ENCODE measurements at regions not wholly inside any gene's neighbourhood (a gene's known extent, or its start where the extent isn't known, plus 50 kb on each side); places are given as distances from the start of the nearest gene placed in this dataset.

- Histone ChIP-seq H3K36me3 (ENCODE audit: control insufficient read depth in 2 of 2, insufficient read depth in 2 of 2, low read length in 1 of 2) (no peaks in the 10 kb centered on the region), H3K9me3 (ENCODE audit: control insufficient read depth in 2 of 2, insufficient read depth in 1 of 2, low read length in 1 of 2) (peaks cover 0 to 2% of the 10 kb centered on the region in 2 donors), H3K27me3 (ENCODE audit: control insufficient read depth in 2 of 2, insufficient read depth in 1 of 2, low read length in 1 of 2) (no peaks in the 10 kb centered on the region), H3K4me3 (ENCODE audit: low read length in 2 of 2) (no peak overlapping the region), H3K27ac (ENCODE audit: low read depth in 1 of 2, low read length in 1 of 2) (no peak overlapping the region), H3K4me1 (ENCODE audit: control insufficient read depth in 2 of 2, insufficient read depth in 2 of 2, low read length in 2 of 2) (no peaks in the 10 kb centered on the region)
- WGBS, result 95% methylated on average over 2 of the region's 2 CpGs
- DNase-seq (ENCODE audit: low read depth in 6 of 9, low spot score in 9 of 9), result no peak
These were observed 279.3 kb downstream of the TMX3 start for GRCh38 chr18:68435581-68435980.

- H3K27ac ChIP-seq (ENCODE audit: low read depth in 1 of 2, low read length in 1 of 2), result no peak overlapping the region
- DNase-seq (ENCODE audit: low read depth in 6 of 9, low spot score in 9 of 9), result no peak
- H3K4me3 ChIP-seq (ENCODE audit: low read length in 2 of 2), result no peak overlapping the region
- H3K36me3 ChIP-seq (ENCODE audit: control insufficient read depth in 2 of 2, insufficient read depth in 2 of 2, low read length in 1 of 2), result no peaks in the 10 kb centered on the region
- peaks cover 0 to 2% of the 10 kb centered on the region in 2 donors for H3K9me3 ChIP-seq (ENCODE audit: control insufficient read depth in 2 of 2, insufficient read depth in 1 of 2, low read length in 1 of 2)
- no peaks in the 10 kb centered on the region for H3K27me3 ChIP-seq (ENCODE audit: control insufficient read depth in 2 of 2, insufficient read depth in 1 of 2, low read length in 1 of 2)
- H3K4me1 ChIP-seq (ENCODE audit: control insufficient read depth in 2 of 2, insufficient read depth in 2 of 2, low read length in 2 of 2), result no peaks in the 10 kb centered on the region
- 94% methylated on average over 5 of the region's 5 CpGs for WGBS
These were observed 283.0 kb downstream of the TMX3 start for GRCh38 chr18:68431922-68432198.

DNA sequence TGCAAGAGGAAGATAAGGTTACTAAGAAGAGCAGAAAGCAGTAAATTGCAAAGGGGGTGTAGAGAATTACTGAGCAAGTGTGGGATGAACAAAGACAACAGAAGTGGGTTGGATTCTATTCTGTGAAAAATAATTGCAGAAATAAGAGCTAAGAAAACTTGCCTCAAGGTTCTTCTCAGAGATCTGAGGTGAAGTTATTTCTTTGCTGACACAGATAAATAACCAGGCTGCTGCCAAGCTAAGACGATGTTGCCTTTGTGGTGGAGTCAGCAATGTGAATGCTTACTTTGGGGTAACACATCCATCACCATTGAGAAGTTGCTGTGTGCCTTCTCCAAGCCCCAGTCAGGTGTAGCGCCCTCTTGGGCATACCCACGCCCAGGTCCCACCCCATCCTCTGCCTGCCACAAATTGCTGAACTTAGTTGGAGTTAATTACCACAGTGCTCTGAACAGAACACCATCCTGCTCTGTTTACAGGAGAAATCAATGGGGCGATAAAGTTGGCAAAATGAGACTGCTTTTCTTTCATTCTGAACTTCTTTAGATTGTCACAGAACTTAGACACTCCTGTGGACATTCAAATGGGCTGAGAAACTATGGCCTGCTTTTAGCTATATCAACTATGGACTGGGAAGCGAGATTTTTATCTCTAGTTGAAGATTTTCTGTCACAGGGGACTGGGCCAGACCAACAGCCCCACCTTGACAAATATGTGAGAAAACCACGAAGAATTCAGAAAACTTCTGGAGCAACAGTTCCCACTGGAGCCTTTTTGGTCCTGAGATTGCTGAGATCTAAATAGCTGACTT, 283.6 kb downstream of the TMX3 start:
- Histone ChIP-seq H3K4me1 (ENCODE audit: control insufficient read depth in 2 of 2, insufficient read depth in 2 of 2, low read length in 2 of 2) (no peaks in the 10 kb centered on the region), H3K4me3 (ENCODE audit: low read length in 2 of 2) (no peak overlapping the region), H3K27ac (ENCODE audit: low read depth in 1 of 2, low read length in 1 of 2) (no peak overlapping the region), H3K36me3 (ENCODE audit: control insufficient read depth in 2 of 2, insufficient read depth in 2 of 2, low read length in 1 of 2) (no peaks in the 10 kb centered on the region), H3K9me3 (ENCODE audit: control insufficient read depth in 2 of 2, insufficient read depth in 1 of 2, low read length in 1 of 2) (peaks cover 0 to 2% of the 10 kb centered on the region in 2 donors), H3K27me3 (ENCODE audit: control insufficient read depth in 2 of 2, insufficient read depth in 1 of 2, low read length in 1 of 2) (no peaks in the 10 kb centered on the region)
- DNase-seq (ENCODE audit: low read depth in 6 of 9, low spot score in 9 of 9), result no peak
- WGBS, result 82% methylated on average over 6 of the region's 6 CpGs

GRCh38 chr18:68429841-68430240, 285.1 kb downstream of the TMX3 start:
- 56% methylated on average over 2 of the region's 2 CpGs for WGBS
- Histone ChIP-seq H3K4me3 (ENCODE audit: low read length in 2 of 2) (no peak overlapping the region), H3K27me3 (ENCODE audit: control insufficient read depth in 2 of 2, insufficient read depth in 1 of 2, low read length in 1 of 2) (no peaks in the 10 kb centered on the region), H3K4me1 (ENCODE audit: control insufficient read depth in 2 of 2, insufficient read depth in 2 of 2, low read length in 2 of 2) (no peaks in the 10 kb centered on the region), H3K36me3 (ENCODE audit: control insufficient read depth in 2 of 2, insufficient read depth in 2 of 2, low read length in 1 of 2) (no peaks in the 10 kb centered on the region), H3K27ac (ENCODE audit: low read depth in 1 of 2, low read length in 1 of 2) (no peak overlapping the region), H3K9me3 (ENCODE audit: control insufficient read depth in 2 of 2, insufficient read depth in 1 of 2, low read length in 1 of 2) (peaks cover 0 to 2% of the 10 kb centered on the region in 2 donors)
- DNase-seq (ENCODE audit: low read depth in 6 of 9, low spot score in 9 of 9), result no peak

- Histone ChIP-seq H3K9me3 (ENCODE audit: control insufficient read depth in 2 of 2, insufficient read depth in 1 of 2, low read length in 1 of 2) (peaks cover 0 to 2% of the 10 kb centered on the region in 2 donors), H3K27me3 (ENCODE audit: control insufficient read depth in 2 of 2, insufficient read depth in 1 of 2, low read length in 1 of 2) (no peaks in the 10 kb centered on the region), H3K4me1 (ENCODE audit: control insufficient read depth in 2 of 2, insufficient read depth in 2 of 2, low read length in 2 of 2) (no peaks in the 10 kb centered on the region), H3K4me3 (ENCODE audit: low read length in 2 of 2) (no peak overlapping the region), H3K27ac (ENCODE audit: low read depth in 1 of 2, low read length in 1 of 2) (no peak overlapping the region), H3K36me3 (ENCODE audit: control insufficient read depth in 2 of 2, insufficient read depth in 2 of 2, low read length in 1 of 2) (no peaks in the 10 kb centered on the region)
- 96% methylated on average over 6 of the region's 6 CpGs for WGBS
- no peak for DNase-seq (ENCODE audit: low read depth in 6 of 9, low spot score in 9 of 9)
These were observed 285.8 kb downstream of the TMX3 start for GRCh38 chr18:68429111-68429510.

GRCh38 chr18:68428661-68429060, 286.2 kb downstream of the TMX3 start:
- WGBS, result 86% methylated on average over 2 of the region's 2 CpGs
- H3K36me3 ChIP-seq (ENCODE audit: control insufficient read depth in 2 of 2, insufficient read depth in 2 of 2, low read length in 1 of 2), result no peaks in the 10 kb centered on the region
- H3K4me3 ChIP-seq (ENCODE audit: low read length in 2 of 2), result no peak overlapping the region
- DNase-seq (ENCODE audit: low read depth in 6 of 9, low spot score in 9 of 9), result no peak
- H3K27me3 ChIP-seq (ENCODE audit: control insufficient read depth in 2 of 2, insufficient read depth in 1 of 2, low read length in 1 of 2), result no peaks in the 10 kb centered on the region
- peaks cover 0 to 2% of the 10 kb centered on the region in 2 donors for H3K9me3 ChIP-seq (ENCODE audit: control insufficient read depth in 2 of 2, insufficient read depth in 1 of 2, low read length in 1 of 2)
- H3K4me1 ChIP-seq (ENCODE audit: control insufficient read depth in 2 of 2, insufficient read depth in 2 of 2, low read length in 2 of 2), result no peaks in the 10 kb centered on the region
- H3K27ac ChIP-seq (ENCODE audit: low read depth in 1 of 2, low read length in 1 of 2), result no peak overlapping the region

DNA sequence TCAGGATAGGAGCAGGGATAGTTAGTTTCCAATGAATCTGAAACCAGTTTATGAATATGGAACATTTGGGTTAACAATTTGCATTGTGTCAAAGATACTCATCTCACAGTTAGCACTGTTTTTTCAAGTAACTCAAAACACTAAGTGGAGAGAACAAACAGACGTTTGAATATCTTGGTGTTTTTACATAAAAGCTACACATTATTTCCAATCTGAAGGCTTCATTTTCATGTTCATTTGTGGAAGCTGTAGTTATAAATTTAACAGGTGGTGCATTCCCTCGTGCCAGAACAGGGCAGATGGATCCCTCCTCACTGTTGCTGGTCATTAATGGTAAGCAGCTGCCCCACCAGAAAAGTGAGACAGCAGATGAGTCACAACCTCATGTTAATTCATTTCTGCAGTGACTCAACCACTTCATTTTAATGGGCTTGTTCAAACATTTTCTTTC, 286.9 kb downstream of the TMX3 start:
- H3K27ac ChIP-seq (ENCODE audit: low read depth in 1 of 2, low read length in 1 of 2), result no peak overlapping the region
- H3K9me3 ChIP-seq (ENCODE audit: control insufficient read depth in 2 of 2, insufficient read depth in 1 of 2, low read length in 1 of 2), result peaks cover 0 to 2% of the 10 kb centered on the region in 2 donors
- no peaks in the 10 kb centered on the region for H3K4me1 ChIP-seq (ENCODE audit: control insufficient read depth in 2 of 2, insufficient read depth in 2 of 2, low read length in 2 of 2)
- H3K36me3 ChIP-seq (ENCODE audit: control insufficient read depth in 2 of 2, insufficient read depth in 2 of 2, low read length in 1 of 2), result no peaks in the 10 kb centered on the region
- H3K4me3 ChIP-seq (ENCODE audit: low read length in 2 of 2), result no peak overlapping the region
- 74% methylated on average over 2 of the region's 2 CpGs for WGBS
- DNase-seq (ENCODE audit: low read depth in 6 of 9, low spot score in 9 of 9), result no peak
- H3K27me3 ChIP-seq (ENCODE audit: control insufficient read depth in 2 of 2, insufficient read depth in 1 of 2, low read length in 1 of 2), result no peaks in the 10 kb centered on the region

- no peaks in the 10 kb centered on the region for H3K4me1 ChIP-seq (ENCODE audit: control insufficient read depth in 2 of 2, insufficient read depth in 2 of 2, low read length in 2 of 2)
- DNase-seq (ENCODE audit: low read depth in 6 of 9, low spot score in 9 of 9), result no peak
- H3K4me3 ChIP-seq (ENCODE audit: low read length in 2 of 2), result no peak overlapping the region
- 90% methylated on average over 5 of the region's 5 CpGs for WGBS
- no peak overlapping the region for H3K27ac ChIP-seq (ENCODE audit: low read depth in 1 of 2, low read length in 1 of 2)
- no peaks in the 10 kb centered on the region for H3K36me3 ChIP-seq (ENCODE audit: control insufficient read depth in 2 of 2, insufficient read depth in 2 of 2, low read length in 1 of 2)
- H3K27me3 ChIP-seq (ENCODE audit: control insufficient read depth in 2 of 2, insufficient read depth in 1 of 2, low read length in 1 of 2), result no peaks in the 10 kb centered on the region
- H3K9me3 ChIP-seq (ENCODE audit: control insufficient read depth in 2 of 2, insufficient read depth in 1 of 2, low read length in 1 of 2), result peaks cover 0 to 2% of the 10 kb centered on the region in 2 donors
These were observed 288.1 kb downstream of the TMX3 start for GRCh38 chr18:68426731-68427315.

DNA sequence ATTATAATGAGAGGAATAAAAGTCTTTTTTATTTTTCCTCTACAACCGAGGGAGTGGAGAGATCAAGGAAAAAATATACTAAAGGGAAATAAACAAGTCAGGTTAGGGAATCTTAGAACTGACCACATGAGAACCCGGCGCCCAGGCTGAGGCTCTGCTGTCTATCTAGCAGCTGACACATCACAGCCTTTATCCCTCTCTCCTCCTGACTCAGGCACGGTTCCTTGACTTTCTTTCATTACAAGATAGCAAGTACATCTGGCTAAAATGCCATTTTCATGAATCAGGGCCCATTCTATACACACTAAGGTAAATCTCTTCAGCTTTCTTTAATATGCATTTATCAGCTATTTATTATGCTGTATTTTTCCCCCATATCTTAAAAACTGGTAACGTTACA, 296.0 kb downstream of the TMX3 start:
- Histone ChIP-seq H3K9me3 (ENCODE audit: control insufficient read depth in 2 of 2, insufficient read depth in 1 of 2, low read length in 1 of 2) (no peaks in the 10 kb centered on the region), H3K36me3 (ENCODE audit: control insufficient read depth in 2 of 2, insufficient read depth in 2 of 2, low read length in 1 of 2) (no peaks in the 10 kb centered on the region), H3K4me1 (ENCODE audit: control insufficient read depth in 2 of 2, insufficient read depth in 2 of 2, low read length in 2 of 2) (no peaks in the 10 kb centered on the region), H3K27me3 (ENCODE audit: control insufficient read depth in 2 of 2, insufficient read depth in 1 of 2, low read length in 1 of 2) (no peaks in the 10 kb centered on the region), H3K4me3 (ENCODE audit: low read length in 2 of 2) (no peak overlapping the region), H3K27ac (ENCODE audit: low read depth in 1 of 2, low read length in 1 of 2) (no peak overlapping the region)
- DNase-seq (ENCODE audit: low read depth in 6 of 9, low spot score in 9 of 9), result no peak
- WGBS, result 88% methylated on average over 5 of the region's 5 CpGs
